ENCODE measurements at regions not wholly inside any gene's neighbourhood (a gene's known extent, or its start where the extent isn't known, plus 50 kb on each side); places are given as distances from the start of the nearest gene placed in this dataset.

DNA sequence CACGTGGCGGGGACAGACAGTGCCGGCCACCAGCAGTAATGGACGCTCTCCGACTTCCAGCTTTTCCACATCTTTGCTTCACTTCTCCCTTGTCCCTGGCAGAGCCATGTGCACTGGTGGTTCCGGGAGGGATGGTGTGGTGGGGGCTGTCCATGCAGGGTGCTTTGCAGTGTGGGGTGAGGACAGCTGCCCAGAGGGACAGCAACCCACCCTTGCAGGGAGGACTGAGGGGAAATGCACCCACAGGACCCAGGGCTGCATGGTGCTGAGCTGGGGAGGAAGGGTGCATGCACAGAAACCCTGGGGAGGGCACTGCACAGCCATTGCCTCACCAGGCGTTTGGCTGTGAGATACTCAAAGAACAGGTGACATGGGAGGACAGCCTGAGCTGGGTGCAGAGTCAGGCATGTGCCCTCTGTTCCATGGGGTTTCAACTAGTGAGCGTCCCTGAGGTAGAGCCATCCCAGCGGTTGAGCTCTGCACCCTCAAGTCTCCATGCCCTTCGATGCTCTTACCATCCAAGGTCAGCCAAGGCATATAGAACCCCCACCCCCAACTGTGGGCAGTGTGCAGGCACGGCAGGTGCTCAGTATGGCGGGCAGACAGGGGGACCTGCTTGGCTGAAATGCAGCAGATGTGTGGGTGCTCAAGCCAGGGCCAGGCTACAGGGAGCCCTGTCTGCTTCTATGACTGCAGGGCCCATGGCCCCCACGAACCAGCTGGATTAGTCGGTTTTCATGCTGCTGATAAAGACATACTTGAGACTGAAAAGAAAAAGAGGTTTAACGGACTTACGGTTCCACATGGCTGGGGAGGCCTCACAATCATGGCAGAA is 239.7 kb downstream of the TTLL2 start:
- Histone ChIP-seq H3K9me3 (ENCODE audit: control insufficient read depth, insufficient read depth, low read length) (no peaks in the 10 kb centered on the region), H3K27ac (ENCODE audit: low read depth, low read length) (no peak overlapping the region), H3K4me2 (ENCODE audit: low read length) (no peak overlapping the region), H4K20me1 (ENCODE audit: control insufficient read depth, insufficient read depth, low read depth, low read length) (no peaks in the 10 kb centered on the region), H3K4me1 (ENCODE audit: control insufficient read depth, low read length) (no peaks in the 10 kb centered on the region), H3K27me3 (ENCODE audit: control insufficient read depth, low read length) (no peaks in the 10 kb centered on the region), H3K9me2 (replicated peaks; ENCODE audit: control insufficient read depth, low read length) (no peaks in the 10 kb centered on the region), H3K79me2 (ENCODE audit: control insufficient read depth, low read length) (no peaks in the 10 kb centered on the region), H3K4me3 (ENCODE audit: low read length) (no peak overlapping the region), H3F3A (ENCODE audit: control insufficient read depth, insufficient read depth) (no peaks in the 10 kb centered on the region), H3K36me3 (ENCODE audit: control insufficient read depth, low read length) (no peaks in the 10 kb centered on the region)
- TF ChIP-seq, protein P1, sequence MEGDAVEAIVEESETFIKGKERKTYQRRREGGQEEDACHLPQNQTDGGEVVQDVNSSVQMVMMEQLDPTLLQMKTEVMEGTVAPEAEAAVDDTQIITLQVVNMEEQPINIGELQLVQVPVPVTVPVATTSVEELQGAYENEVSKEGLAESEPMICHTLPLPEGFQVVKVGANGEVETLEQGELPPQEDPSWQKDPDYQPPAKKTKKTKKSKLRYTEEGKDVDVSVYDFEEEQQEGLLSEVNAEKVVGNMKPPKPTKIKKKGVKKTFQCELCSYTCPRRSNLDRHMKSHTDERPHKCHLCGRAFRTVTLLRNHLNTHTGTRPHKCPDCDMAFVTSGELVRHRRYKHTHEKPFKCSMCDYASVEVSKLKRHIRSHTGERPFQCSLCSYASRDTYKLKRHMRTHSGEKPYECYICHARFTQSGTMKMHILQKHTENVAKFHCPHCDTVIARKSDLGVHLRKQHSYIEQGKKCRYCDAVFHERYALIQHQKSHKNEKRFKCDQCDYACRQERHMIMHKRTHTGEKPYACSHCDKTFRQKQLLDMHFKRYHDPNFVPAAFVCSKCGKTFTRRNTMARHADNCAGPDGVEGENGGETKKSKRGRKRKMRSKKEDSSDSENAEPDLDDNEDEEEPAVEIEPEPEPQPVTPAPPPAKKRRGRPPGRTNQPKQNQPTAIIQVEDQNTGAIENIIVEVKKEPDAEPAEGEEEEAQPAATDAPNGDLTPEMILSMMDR (IDR thresholded peaks at IDR 0.05; ENCODE audit: low read depth, low read length, poor library complexity, severe bottlenecking): no peak
- TF ChIP-seq EZH2phosphoT487 (IDR thresholded peaks at IDR 0.05; ENCODE audit: borderline replicate concordance, low read length): no peak

DNA sequence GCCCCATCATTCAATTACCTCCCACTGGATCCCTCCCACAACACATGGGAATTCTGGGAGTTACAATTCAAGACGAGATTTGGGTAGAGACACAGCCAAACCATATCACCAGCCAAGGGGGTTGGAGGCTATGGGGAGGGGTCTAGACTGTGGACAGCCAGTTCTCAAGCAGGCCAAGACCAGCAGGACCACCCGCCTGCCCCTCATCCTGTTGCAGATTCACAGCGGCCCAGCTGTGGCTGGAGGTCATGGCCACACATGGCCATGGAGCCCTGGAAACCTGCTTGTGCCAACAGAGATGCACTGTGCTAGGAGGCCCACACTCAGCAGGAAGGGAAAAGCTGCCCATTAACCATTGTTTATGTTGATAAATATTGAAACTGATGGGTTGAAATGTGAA is 240.5 kb downstream of the TTLL2 start:
- no peaks in the 10 kb centered on the region for H3K36me3 ChIP-seq (ENCODE audit: control insufficient read depth, low read length)
- no peaks in the 10 kb centered on the region for H4K20me1 ChIP-seq (ENCODE audit: control insufficient read depth, insufficient read depth, low read depth, low read length)
- no peaks in the 10 kb centered on the region for H3K4me1 ChIP-seq (ENCODE audit: control insufficient read depth, low read length)
- no peak overlapping the region for H3K27ac ChIP-seq (ENCODE audit: low read depth, low read length)
- H3K4me2 ChIP-seq (ENCODE audit: low read length): no peak overlapping the region
- no peaks in the 10 kb centered on the region for H3F3A ChIP-seq (ENCODE audit: control insufficient read depth, insufficient read depth)
- H3K4me3 ChIP-seq (ENCODE audit: low read length): no peak overlapping the region
- H3K9me3 ChIP-seq (ENCODE audit: control insufficient read depth, insufficient read depth, low read length): no peaks in the 10 kb centered on the region
- H3K9me2 ChIP-seq (replicated peaks; ENCODE audit: control insufficient read depth, low read length): no peaks in the 10 kb centered on the region
- H3K27me3 ChIP-seq (ENCODE audit: control insufficient read depth, low read length): no peaks in the 10 kb centered on the region
- no peaks in the 10 kb centered on the region for H3K79me2 ChIP-seq (ENCODE audit: control insufficient read depth, low read length)
- TF ChIP-seq, protein P1 (IDR thresholded peaks at IDR 0.05; ENCODE audit: low read depth, low read length, poor library complexity, severe bottlenecking): no peak
- TF ChIP-seq EZH2phosphoT487 (IDR thresholded peaks at IDR 0.05; ENCODE audit: borderline replicate concordance, low read length): no peak

GRCh38 chr6:167565884-167566599 is 241.2 kb downstream of the TTLL2 start:
- Histone ChIP-seq H3K27ac (ENCODE audit: low read depth, low read length) (no peak overlapping the region), H3K79me2 (ENCODE audit: control insufficient read depth, low read length) (no peaks in the 10 kb centered on the region), H3K9me3 (ENCODE audit: control insufficient read depth, insufficient read depth, low read length) (no peaks in the 10 kb centered on the region), H3K27me3 (ENCODE audit: control insufficient read depth, low read length) (no peaks in the 10 kb centered on the region), H3K4me3 (ENCODE audit: low read length) (no peak overlapping the region), H4K20me1 (ENCODE audit: control insufficient read depth, insufficient read depth, low read depth, low read length) (no peaks in the 10 kb centered on the region), H3K4me2 (ENCODE audit: low read length) (no peak overlapping the region), H3F3A (ENCODE audit: control insufficient read depth, insufficient read depth) (no peaks in the 10 kb centered on the region), H3K9me2 (replicated peaks; ENCODE audit: control insufficient read depth, low read length) (no peaks in the 10 kb centered on the region), H3K36me3 (ENCODE audit: control insufficient read depth, low read length) (no peaks in the 10 kb centered on the region), H3K4me1 (ENCODE audit: control insufficient read depth, low read length) (no peaks in the 10 kb centered on the region)
- TF ChIP-seq, protein P1 (IDR thresholded peaks at IDR 0.05; ENCODE audit: low read depth, low read length, poor library complexity, severe bottlenecking): no peak
- TF ChIP-seq EZH2phosphoT487 (IDR thresholded peaks at IDR 0.05; ENCODE audit: borderline replicate concordance, low read length): no peak

All from DOHH2 (cell line).